GM20000 (cell line): ENCODE measurements at regions not wholly inside any gene's neighbourhood (a gene's known extent, or its start where the extent isn't known, plus 50 kb on each side); places are given as distances from the start of the nearest gene placed in this dataset.
"Not testable (repeated sequence)": the region's sequence is repeated elsewhere in the genome, so short reads cannot be mapped to it uniquely, and the experiment has no call there.

Experiments used
- DNase-seq: peaks from one replicate; pipeline ENCODE4 v3.0.0; 2012; ENCODE audit warnings: low spot score
- CTCF ChIP-seq: IDR thresholded peaks from 2 replicates; pipeline ENCODE4 v1.5.1; 2012; ENCODE audit warnings: mild to moderate bottlenecking, control low read depth; ENCODE audit errors: extremely low read depth, missing control alignments

GRCh38 chr6:15020119-15020770, 225.6 kb upstream of the JARID2 start:
- TF ChIP-seq CTCF: no peak
- DNase-seq: no peak

GRCh38 chr6:15021074-15021473, 224.8 kb upstream of the JARID2 start:
- DNase-seq: no peak
- TF ChIP-seq CTCF: no peak

GRCh38 chr6:15023018-15023417, 222.9 kb upstream of the JARID2 start:
- not testable (repeated sequence) for DNase-seq

- no peak for TF ChIP-seq CTCF
- DNase-seq: peak; percentile 70
These were observed 222.4 kb upstream of the JARID2 start for GRCh38 chr6:15023448-15023847.

- no peak for TF ChIP-seq CTCF
- no peak for DNase-seq
These were observed 220.4 kb upstream of the JARID2 start for GRCh38 chr6:15025446-15025845.

- no peak for DNase-seq
- no peak for TF ChIP-seq CTCF
These were observed 219.0 kb upstream of the JARID2 start for GRCh38 chr6:15026832-15027231.

- no peak for TF ChIP-seq CTCF
- DNase-seq: no peak
These were observed 218.4 kb upstream of the JARID2 start for GRCh38 chr6:15027472-15027871.

GRCh38 chr6:15032015-15032414, 213.9 kb upstream of the JARID2 start:
- TF ChIP-seq CTCF: no peak
- no peak for DNase-seq
